C4-2B (cell line): ENCODE measurements at regions not wholly inside any gene's neighbourhood (a gene's known extent, or its start where the extent isn't known, plus 50 kb on each side); places are given as distances from the start of the nearest gene placed in this dataset.

Experiments
- CTCF ChIP-seq: fragments of 450-650 bp; conservative IDR thresholded peaks from 2 replicates; pipeline ENCODE4 v1.5.1; 2017; ENCODE audit warnings: mild to moderate bottlenecking
- ZFX ChIP-seq: fragments of 450-650 bp; IDR thresholded peaks from 2 replicates; pipeline ENCODE4 v1.6.1; 2017

GRCh38 chr3:184448321-184449160 is 68.7 kb downstream of the CHRD start:
- TF ChIP-seq CTCF (no peak), ZFX (peak; percentile 31; the same call in 1 of the 2 replicates)
